ENCODE measurements at regions not wholly inside any gene's neighbourhood (a gene's known extent, or its start where the extent isn't known, plus 50 kb on each side); places are given as distances from the start of the nearest gene placed in this dataset.
"Not testable (repeated sequence)": the region's sequence is repeated elsewhere in the genome, so short reads cannot be mapped to it uniquely, and the experiment has no call there.

DNA sequence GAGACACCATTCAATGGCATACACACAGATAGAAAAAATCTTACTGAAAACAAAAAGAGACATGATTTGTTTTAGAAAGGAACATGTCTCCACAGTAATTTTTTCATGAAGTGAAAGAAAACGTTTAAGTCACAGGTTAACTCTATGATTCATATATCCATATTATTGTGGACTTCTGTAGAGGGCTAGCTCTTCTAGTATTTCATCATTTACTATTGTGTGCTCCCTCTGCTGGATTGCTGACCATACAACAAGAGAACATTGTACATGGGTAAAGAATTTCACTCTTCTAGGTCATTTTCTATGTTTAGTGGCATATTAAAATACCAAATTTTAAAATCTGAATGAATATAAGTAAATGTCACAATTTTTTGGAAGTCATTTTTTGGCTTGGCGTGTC is 91.8 kb upstream of the POU3F4 start:
- DNase-seq (ENCODE audit: low spot score) (no peak), FAIRE-seq (peak; percentile 73)

- no peak for DNase-seq (ENCODE audit: low spot score)
- no peak for FAIRE-seq
These were observed 88.9 kb upstream of the POU3F4 start for GRCh38 chrX:83419030-83419792.

DNA sequence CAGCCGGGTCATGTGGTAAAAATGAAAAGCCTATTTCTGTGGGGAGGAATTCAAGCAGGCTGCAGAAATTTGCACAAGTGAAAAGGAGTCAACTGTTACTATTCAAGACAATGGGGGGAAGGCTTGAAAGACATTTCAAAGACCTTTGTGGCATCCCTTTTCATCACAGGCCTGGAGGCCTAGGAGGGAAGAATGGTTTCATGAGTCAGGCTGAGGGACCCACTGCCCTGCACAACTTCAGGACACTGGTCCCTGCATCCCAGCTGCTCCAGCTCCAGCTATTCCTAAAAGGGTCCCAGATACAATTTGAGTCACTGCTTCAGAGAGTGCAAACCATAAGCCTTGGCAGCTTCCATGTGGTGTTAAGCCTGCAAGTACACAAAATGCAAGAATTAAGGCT is 85.3 kb upstream of the POU3F4 start:
- DNase-seq (ENCODE audit: low spot score): no peak

GRCh38 chrX:83442552-83442951 is 65.5 kb upstream of the POU3F4 start:
- FAIRE-seq; DNase-seq (ENCODE audit: low spot score): not testable (repeated sequence)

More for the DNA sequence above, 85.3 kb upstream of the POU3F4 start:
- FAIRE-seq: no peak

- DNase-seq (ENCODE audit: low spot score) (no peak), FAIRE-seq (no peak)
These were observed 61.7 kb upstream of the POU3F4 start for GRCh38 chrX:83446355-83446754.
